ENCODE measurements at regions not wholly inside any gene's neighbourhood (a gene's known extent, or its start where the extent isn't known, plus 50 kb on each side); places are given as distances from the start of the nearest gene placed in this dataset.
"Not testable (repeated sequence)": the region's sequence is repeated elsewhere in the genome, so short reads cannot be mapped to it uniquely, and the experiment has no call there.

DNA sequence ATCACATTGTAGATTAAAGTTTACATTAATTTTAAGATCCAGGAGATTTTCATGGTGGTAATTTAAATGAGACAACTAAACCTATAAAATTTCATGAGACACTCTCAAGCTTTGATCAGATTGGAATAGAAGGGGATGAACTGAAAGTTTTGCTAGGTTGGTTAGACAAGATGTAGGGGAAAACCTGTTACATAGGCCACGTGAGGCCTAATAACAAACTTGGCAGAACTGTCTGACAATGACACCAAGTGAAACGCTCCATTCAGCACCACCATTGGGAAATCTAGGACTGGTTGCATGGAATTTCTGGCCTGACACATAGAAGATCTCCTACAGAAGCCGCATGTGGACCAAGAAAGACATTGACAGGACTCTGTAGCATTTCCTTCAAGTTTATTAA lies 87.8 kb upstream of the SLC39A10 start:
- DNase-seq, result no peak

DNA sequence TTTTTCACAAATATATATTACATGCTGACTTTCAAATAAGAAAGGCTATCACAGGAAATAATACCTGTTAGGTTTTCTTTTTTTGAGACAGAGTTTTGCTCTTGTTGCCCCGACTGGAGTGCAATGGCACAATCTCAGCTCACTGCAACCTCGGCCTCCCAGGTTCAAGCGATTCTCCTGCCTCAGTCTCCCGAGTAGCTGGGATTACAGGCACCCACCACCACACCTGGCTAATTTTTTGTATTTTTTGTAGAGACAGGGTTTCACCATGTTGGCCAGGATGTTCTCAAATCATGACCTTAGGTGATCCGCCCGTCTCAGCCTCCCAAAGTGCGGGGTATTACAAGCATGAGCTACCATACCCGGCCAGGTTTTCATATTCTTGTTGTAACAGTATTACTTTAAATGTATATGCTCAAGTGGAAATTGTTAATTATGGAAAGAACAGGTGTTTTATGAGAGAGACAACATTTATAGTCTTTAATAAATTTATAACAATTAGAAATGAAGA lies 92.3 kb upstream of the SLC39A10 start:
- DNase-seq, result not testable (repeated sequence)

DNA sequence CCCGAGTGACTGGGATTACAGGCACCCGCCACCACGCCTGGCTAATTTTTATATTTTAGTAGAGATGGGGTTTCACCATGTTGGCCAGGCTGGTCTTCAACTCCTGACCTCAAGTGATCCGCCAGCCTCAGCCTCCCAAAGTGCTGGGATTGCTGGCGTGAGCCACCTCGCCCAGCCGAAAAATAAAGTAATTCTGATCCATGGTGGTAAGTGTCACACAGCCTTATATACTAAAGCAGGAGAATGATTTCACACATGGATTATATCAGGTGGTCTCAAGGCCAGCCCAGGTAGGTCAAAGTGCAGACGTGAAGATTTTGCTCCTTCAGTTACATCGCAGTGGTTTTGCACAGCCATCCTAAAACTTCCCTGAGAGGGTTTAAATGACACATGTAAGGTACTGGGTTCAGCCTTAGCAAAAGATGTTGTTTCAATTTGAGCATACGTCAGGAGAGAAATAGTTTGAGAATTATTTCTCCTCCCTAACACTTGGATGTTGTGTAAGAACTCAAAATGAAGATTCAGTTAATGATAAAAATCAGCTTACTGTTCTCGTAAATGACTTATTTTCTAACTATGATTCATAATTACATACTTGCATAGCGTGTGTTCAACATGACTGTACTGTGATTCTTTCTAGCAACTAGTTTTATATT lies 93.0 kb upstream of the SLC39A10 start:
- no peak for DNase-seq

DNA sequence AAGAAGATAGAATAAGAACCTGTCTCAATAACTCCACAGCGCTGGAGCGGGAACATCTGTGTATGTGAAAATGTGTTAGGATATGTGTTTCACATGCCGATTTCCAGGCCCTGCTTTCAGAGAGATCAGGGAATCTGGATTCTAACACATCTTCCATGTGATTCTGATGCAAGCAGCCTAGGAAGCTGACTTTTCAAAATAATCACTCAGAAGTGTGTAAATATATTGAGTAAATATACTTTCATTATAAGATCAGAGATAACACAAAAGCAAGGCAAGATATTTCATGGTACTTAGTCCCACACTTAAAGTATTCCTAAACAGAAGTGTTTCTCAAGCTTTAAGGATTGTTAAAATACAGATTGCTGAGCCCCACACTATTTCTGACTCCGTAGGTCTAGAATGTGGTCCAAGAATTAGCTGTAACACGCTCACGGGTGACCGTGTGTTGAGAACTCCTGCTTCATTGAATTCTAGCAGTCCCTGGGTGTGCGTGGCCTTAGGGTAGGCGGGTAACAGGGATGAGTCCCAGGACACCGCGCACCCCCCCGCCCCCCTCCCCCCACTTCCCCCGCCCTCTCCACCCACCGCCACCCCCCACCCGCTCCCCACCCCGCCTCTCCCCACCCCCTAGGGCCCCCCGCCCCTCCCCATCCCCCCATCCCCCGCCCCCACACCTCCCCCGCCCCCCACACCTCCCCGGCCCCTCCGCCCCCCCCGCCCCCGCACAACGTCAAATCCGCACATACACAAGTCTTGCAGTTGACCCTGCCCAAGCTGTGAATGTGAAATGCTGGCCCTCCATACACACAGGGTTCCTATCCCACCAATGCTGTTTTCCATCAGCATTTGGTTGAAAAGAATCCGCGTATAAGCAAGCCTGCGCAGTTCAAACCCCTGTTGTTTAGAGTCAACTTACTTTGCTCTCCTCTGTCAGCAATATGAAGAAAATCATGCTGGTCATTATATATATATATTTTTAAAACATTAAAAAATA lies 94.2 kb upstream of the SLC39A10 start:
- DNase-seq, result no peak

DNA sequence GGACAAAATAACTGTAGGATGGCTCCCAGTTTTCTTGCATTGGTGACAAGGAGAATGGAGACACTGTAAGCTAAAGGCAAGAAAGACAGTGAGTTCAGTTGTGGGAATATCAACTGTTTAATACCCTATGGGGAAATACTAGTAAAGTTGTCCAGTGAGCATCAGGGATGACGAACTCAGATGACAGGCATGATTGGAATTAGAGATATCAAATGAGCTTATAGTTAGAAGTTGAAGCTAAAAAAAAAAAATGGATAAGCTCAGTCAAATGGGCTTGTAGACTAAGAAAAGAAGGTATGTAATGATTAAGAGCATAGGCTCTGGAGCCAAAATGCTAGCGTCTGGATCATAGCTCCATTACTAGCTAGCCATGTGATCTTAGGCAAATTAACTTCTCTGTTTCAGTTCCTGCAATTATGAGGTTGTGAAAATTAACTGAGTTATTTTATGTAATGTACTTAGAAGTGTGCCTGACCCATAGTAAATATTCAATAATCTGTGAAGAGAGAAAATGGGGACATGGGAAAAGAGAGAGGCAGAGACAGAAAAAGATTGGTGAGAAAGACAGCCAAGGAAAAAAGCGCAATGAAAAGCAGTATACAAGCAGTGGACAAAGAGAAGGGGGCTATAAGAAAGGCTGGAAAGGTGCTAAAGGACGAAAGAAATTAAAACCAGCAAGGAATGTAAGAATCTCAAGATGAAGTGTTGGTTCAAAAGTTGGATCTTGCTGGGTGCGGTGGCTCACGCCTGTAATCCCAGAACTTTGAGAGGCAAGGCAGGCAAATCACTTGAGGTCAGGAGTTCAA lies 95.7 kb upstream of the SLC39A10 start:
- no peak for DNase-seq

DNA sequence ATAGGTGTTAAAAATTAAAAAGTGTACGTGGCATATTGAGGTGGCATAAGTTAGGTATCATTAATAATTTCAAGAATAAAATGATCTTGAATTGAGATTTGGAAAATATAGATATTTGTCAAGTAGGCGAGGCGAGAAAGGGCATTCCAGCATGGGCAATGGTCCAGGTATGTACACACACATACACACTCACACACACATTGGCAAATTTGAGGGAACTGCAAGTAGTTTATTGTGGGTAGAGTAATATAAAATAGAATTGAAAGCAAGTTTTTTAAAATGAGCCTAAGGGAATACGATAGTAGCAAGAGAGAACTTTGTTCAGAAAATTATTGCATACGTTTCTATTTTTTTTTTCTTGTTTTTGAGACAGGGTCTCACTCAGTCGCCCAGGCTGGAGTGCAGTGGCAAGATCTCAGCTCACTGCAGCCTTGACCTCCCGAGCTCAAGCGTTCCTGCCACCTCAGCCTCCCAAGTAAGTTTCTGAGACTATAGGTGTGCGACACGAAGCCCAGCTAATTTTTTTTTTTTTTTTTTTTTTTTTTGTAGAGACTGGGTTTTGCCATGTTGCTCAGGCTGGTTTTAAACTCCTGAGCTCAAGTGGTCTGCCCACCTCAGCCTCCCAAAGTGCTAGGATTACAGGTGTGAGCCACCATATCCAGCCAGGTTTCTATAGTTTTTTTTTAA lies 96.7 kb upstream of the SLC39A10 start:
- no peak for DNase-seq

DNA sequence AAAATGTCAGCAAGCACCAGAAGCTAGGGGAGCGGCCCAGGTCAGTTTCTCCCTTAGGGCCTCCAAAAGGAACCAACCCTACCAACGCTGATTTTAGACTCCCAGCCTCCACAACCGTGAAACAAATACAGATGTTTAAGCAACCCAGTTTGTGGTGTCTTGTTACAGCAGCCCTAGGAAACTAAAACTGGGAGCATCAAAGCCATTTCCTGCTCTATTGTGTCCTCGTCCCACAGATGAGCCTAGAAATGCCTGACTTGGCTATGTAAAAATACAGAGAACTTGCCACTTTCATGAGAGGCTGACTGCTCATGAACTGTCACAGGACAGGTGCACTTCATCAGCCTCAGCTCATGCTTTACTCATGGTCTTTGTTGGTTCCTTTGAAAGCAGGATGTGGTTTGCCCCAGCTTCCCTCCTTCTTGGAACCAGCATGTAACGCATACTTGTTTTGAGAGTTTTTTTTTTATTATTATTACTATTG lies 97.6 kb upstream of the SLC39A10 start:
- no peak for DNase-seq

DNA sequence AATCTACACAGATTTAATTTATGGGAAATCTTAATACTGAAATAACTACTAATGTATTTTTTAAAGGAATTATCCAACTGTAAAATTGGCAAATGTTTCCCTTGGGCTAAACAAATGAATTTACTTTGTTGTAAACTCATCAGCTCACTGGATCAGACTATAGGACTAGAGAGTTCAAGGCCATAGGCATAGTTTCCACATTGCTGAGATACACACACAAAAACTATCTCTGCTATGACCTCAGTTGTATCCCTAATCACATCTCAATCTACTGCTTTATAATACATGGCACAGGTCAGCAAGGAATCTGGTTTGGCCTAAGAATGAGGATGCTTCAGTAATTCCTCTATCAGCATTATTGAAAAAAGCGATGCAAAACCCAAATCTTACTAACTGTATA lies 101.1 kb upstream of the SLC39A10 start:
- no peak for DNase-seq

DNA sequence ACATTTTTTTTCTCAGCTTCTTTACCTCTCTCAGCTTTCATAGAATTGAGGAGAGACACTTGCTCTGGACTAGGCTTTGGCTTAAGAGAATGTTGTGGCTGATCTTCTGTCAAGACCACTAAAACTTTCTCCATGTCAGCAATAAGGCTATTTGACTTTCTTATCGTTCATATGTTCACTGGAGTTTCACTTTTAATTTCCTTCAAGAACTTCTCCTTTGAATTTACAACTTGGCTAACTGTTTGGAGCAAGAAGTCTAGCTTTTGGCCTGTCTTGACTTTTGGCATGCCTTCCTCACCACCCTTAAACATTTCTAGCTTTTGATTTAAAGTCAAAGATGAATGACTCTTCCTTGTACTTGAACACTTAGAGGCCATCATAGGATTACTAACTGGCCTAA lies 104.4 kb upstream of the SLC39A10 start:
- no peak for DNase-seq

DNA sequence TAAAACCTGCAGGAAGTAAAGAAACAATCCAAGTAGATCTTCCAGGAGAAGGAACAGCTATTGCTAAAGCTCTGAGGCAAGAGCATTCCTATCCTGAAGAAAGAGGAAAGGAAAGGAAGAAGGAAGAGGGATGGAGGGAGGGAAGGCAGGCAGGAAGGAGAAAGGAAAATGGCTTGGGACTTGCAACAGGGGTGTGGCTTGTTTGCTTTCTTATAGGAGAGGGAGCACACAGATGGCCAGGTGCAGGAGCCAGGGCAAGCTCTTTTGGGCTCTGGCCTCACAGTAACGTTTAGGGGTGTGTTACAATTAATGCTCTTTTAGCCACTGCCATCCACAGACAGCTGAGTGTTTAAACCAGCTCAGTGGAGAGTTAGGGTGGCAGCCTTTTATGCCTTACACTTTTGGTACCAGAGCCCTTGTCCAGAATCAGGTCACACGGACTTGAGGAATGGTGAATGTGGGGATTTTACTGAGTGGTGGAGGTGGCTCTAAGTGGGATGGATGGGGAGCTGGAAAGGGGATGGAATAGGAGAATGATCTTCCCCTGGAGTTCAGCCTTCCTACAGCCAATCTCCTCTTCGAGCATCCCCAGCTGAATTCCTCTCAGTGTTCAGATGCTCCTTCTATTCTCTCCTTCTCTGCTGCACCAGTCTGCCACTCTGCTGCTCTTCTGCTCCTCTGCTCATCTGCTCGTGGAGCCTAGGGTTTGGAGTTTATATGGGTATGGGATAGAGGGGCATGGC lies 108.7 kb upstream of the SLC39A10 start:
- no peak for DNase-seq

DNA sequence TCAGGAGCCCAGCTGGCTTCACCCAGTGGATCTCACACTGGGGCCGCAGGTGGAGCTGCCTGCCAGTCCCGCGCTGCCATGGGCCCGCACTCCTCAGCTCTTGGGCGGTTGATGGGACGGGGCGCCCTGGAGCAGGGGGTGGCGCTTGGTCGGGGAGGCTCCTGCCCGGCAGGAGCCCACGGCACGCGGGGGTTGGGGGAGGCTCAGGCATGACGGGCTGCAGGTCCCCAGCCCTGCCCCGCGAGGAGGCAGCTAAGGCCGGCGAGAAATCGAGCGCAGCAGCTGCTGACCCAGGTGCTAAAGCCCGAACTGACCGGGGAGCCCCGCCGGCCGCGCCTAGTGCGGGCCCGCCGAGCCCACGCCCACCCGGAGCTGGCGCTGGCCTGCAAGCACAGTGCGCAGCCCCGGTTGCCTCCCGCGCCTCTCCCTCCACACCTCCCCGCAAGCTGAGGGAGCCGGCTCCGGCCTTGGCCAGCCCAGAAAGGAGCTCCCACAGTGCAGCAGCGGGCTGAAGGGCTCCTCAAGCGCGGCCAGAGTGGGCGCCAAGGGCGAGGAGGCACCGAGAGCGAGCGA lies 109.7 kb upstream of the SLC39A10 start:
- DNase-seq, result not testable (repeated sequence)

DNA sequence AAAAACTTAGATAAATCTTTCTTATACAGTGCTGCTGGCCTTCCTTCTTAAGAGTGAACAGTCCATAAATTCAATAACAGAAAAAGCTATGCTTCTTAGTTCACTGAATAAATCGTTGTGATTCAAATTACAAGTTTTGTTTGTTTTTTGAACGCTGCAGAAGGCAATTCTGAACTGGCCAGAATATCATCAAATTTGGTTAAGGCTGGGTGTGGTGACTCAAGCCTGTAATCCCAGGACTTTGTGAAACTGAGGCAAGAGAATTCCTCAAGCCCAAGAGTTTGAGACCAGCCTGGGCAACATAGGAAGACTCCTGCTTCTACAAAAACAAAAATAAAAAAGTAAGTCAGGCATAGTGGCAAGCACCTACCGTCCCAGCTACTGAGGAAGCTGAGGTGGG lies 111.2 kb upstream of the SLC39A10 start:
- DNase-seq, result no peak

DNA sequence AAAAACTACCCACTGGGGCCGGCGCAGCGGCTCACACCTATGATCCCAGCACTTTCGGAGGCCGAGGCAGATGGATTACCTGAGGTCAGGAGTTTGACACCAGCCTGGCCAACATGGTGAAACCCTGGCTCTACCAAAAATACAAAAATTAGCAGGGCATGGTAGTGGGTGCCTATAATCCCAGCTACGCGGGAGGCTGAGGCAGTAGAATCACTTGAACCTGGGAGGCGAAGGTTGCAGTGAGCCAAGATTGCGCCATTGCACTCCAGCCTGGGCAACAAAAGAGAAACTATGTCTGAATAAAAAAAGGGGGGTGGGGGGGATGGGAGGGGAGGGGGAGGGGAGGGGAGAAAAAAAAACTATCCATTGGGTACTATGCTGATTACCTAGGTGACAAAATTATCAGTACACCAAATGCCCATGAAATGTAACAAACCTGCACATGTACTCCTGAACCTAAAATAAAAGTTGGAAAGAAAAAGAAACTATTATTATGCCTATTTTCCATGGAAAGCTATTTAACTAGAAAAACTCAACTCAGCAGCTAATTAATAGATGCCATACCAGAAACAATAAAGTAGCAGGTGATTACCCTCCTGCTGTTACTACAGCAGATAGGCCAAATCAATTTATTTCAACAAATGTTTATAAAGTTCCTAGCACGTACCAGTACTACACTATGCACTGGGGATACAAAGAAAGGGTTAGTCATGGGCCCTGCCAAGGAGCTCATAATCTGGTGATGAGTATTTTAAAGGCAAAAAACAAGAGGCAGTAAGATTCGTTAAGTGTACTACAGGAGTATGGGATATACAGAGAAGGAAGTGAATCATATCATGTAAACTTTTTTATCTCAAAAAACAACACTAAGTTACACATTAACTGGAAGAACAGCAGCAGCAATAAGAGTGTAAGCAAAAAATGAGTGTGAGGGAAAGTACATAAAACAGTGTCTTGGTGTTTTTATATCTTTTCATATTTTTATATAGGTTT lies 112.8 kb upstream of the SLC39A10 start:
- no peak for DNase-seq

DNA sequence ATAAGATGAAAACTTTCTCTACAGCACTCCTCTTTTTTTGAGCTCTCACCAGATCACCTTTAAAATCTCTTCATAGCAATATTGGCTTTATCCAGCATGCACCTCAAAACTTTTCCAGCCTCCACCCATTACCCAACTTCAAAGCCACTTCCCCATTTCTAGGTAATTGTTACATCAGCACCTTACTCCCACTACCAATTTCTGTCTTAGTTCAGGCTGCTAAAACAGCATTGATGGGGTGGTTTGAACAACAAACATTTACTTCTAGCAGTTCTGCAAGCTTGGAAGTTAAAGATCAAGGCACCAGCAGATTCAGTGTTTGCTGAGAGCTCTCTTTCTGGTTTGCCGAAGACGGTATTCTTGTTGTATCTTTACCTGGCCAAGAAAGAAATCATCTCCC lies 114.0 kb upstream of the SLC39A10 start:
- no peak for DNase-seq

DNA sequence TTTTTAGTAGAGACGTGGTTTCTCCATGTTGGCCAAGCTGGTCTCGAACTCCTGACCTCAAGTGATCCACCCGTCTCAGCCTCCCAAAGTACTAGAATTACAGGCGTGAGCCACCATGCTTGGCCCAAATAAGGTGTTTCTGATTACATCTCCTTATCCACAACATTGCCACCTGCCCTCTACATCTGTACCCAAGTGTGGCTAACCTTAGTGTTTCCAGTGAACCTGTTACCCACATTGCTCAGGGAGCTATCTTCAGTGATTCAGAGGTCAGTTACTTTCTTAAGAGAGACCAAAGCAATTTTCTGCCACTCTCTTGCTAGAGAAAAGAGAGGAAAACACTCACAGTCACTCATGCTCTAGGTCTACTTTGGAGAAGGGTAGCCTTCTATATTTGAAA lies 115.0 kb upstream of the SLC39A10 start:
- DNase-seq, result no peak

DNA sequence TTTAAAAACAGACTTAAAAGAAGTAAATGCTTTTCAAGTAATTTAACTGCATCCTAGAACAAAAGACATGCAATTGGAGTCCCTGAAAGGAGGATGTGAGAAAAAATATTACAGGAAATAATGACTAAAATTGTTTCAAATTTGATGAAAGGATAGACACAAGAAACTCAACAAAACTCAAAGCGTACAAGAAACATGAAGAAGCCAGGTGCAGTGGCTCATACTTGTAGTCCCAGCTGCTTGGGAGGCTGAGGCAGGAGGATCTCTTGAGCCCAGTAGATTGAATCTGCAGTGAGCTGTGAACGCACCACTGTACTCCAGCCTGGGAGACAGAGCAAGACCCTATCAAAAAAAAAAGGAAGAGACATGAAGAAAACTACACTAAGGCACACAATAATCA lies 118.1 kb upstream of the SLC39A10 start:
- DNase-seq, result no peak

DNA sequence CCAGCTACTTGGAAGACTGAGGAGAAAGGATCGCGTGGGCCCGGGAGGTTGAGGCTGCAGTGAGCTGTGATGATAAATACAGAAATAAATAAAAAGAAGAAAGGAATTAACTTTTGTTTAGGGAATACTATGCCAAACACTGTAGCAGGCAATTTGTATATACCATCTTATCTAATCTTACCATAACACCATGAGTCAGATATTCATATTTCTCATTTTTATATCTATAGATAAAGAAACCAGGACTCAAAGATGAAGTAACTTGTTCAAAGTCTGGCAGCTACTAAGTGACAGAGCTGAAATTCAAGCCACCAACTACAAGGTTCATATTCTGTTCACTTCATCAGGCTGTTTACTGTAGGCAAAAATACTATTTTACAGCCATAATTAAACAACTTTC lies 119.2 kb upstream of the SLC39A10 start:
- no peak for DNase-seq

DNA sequence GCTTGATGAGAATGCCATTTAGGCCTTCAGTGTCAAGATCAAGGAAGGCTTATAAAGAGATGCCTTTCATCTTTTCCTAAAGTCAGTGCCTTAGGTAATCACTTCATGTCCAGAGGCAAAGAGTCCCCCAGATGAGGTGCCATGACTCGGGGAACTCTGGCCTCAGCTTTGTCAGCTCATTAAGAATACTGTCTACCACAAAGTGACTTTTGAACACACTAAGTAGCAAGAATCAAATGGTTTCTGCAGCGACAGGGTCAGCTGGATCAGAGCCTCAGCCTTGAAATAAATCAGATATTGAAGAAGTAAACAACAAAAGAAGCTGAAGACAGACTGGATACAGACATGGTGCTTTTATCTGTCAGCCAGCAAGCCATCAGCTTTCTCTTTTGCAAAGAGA lies 120.1 kb upstream of the SLC39A10 start:
- no peak for DNase-seq

DNA sequence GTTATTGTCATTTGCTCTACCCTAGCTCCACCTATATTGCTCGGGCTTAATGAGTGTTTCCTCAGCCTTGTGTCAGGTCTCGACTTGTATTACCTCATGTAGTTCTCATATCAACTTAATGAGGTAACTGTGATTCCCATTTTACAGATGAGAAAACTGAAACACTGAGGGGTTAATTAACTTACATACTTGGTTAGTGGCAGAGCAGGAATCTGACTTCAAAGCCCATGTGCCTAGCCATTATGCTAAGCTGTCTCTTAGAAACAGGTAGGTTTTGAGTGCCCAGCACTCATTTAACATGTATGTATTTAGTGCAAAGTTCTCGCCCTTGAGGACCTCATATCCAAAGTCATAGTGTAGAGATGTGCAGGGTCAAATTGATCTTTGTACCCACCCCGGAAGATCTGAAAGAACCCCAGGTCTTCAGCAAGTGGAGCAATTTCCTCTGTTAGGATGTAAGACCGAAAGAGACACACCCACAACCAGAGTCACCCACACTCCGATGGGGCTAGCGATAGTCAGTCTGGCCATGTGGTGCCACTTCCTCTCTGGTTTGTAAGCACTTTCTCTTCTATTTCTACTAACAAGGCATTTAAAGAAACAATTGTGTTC lies 121.0 kb upstream of the SLC39A10 start:
- no peak for DNase-seq

DNA sequence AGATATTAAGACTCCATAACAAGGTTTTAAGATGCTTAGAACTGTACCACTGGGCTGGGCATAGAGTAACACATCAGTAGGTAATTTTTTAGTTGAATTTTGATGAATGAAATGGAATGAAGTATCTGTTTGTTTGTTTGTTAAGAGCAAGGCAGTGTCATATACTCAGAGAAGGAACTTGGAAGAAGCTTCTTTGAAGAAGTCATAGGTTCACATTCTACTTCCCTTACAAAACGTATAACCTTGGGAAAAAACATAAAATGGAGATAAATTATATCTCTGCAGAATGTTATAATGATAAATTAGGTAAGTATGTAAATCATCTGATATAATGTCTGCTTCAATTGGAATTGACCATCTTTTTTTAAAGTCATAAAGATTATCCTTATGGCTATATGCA lies 122.1 kb upstream of the SLC39A10 start:
- DNase-seq, result no peak

Measured in DMS 273 treated with DMSO at 0.1 percent for 48 hours (cell line).